K562 (cell line): ENCODE measurements at regions not wholly inside any gene's neighbourhood (a gene's known extent, or its start where the extent isn't known, plus 50 kb on each side); places are given as distances from the start of the nearest gene placed in this dataset.

ENCODE experiments used
- CEBPZ ChIP-seq: fragments of 150-350 bp; IDR thresholded peaks from 2 replicates; pipeline ENCODE4 v1.6.1; 2014; ENCODE audit warnings: low read depth, mild to moderate bottlenecking, low read length, borderline replicate concordance
- CTCF ChIP-seq, 3 experiments: IDR thresholded peaks in 2 of 3; conservative IDR thresholded peaks in 1 of 3; 2 replicates each; pipeline ENCODE4 v1.5.1; 2011 to 2012; ENCODE audit warnings: low read length in 3 of 3, mild to moderate bottlenecking in 3 of 3, control low read depth in 2 of 3, improper control_type of control experiment in 1 of 3, inconsistent platforms in 1 of 3, low read depth in 1 of 3, mixed read lengths in 1 of 3, moderate library complexity in 1 of 3; ENCODE audit not compliant: insufficient read depth in 2 of 3
- UBTF ChIP-seq, 2 experiments: IDR thresholded peaks; 2 replicates each; pipeline ENCODE4 v1.6.1; 2012; ENCODE audit warnings: improper control_type of control experiment in 2 of 2, low read depth in 2 of 2, low read length in 2 of 2, borderline replicate concordance in 1 of 2

- no peak for TF ChIP-seq CTCF (IDR thresholded peaks at IDR 0.05 in 2 of 3, conservative IDR thresholded peaks at IDR 0.05 in 1 of 3; ENCODE audit: insufficient read depth in 2 of 3, low read depth in 1 of 3, low read length in 3 of 3)
- TF ChIP-seq CEBPZ: no peak
- no peak for TF ChIP-seq UBTF (IDR thresholded peaks at IDR 0.05; ENCODE audit: borderline replicate concordance in 1 of 2, low read depth in 2 of 2, low read length in 2 of 2)
Observed at GRCh38 chr12:86600664-86601231, 344.6 kb upstream of the MGAT4C start.
